ENCODE measurements at regions not wholly inside any gene's neighbourhood (a gene's known extent, or its start where the extent isn't known, plus 50 kb on each side); places are given as distances from the start of the nearest gene placed in this dataset.
A peak's percentile ranks its signal among the peaks of the same experiment; 100 is the strongest.

- ATAC-seq (ENCODE audit: low read depth) = no peak
- no peak for DNase-seq (ENCODE audit: low spot score)
- H3K4me1 ChIP-seq (ENCODE audit: insufficient read depth, poor library complexity, severe bottlenecking) = peaks cover 9% of the 10 kb centered on the region
- TF ChIP-seq CTCF (IDR thresholded peaks at IDR 0.05; ENCODE audit: poor library complexity, severe bottlenecking) = no peak
- H3K9me3 ChIP-seq (ENCODE audit: severe bottlenecking) = no peaks in the 10 kb centered on the region
- H3K4me3 ChIP-seq (ENCODE audit: severe bottlenecking) = no peak overlapping the region
- no peaks in the 10 kb centered on the region for H3K27me3 ChIP-seq (ENCODE audit: insufficient read depth, poor library complexity, severe bottlenecking)
- H3K27ac ChIP-seq (ENCODE audit: poor library complexity, severe bottlenecking) = no peak overlapping the region
- H3K36me3 ChIP-seq (ENCODE audit: low read depth) = no peaks in the 10 kb centered on the region
Measured at GRCh38 chr12:68509242-68509641, 101.5 kb upstream of the RAP1B start.

GRCh38 chr12:68510397-68510796 lies 100.3 kb upstream of the RAP1B start:
- H3K4me3 ChIP-seq (ENCODE audit: severe bottlenecking) = no peak overlapping the region
- no peaks in the 10 kb centered on the region for H3K27me3 ChIP-seq (ENCODE audit: insufficient read depth, poor library complexity, severe bottlenecking)
- no peak for TF ChIP-seq CTCF (IDR thresholded peaks at IDR 0.05; ENCODE audit: poor library complexity, severe bottlenecking)
- peaks cover 9% of the 10 kb centered on the region for H3K4me1 ChIP-seq (ENCODE audit: insufficient read depth, poor library complexity, severe bottlenecking)
- H3K27ac ChIP-seq (ENCODE audit: poor library complexity, severe bottlenecking) = no peak overlapping the region
- no peaks in the 10 kb centered on the region for H3K36me3 ChIP-seq (ENCODE audit: low read depth)
- peak; percentile 87 for ATAC-seq (ENCODE audit: low read depth)
- no peaks in the 10 kb centered on the region for H3K9me3 ChIP-seq (ENCODE audit: severe bottlenecking)
- DNase-seq (ENCODE audit: low spot score) = no peak

GRCh38 chr12:68514807-68515411 lies 95.8 kb upstream of the RAP1B start:
- DNase-seq (ENCODE audit: low spot score) (no peak), ATAC-seq (ENCODE audit: low read depth) (no peak)
- H3K27ac ChIP-seq (ENCODE audit: poor library complexity, severe bottlenecking) = no peak overlapping the region
- H3K4me1 ChIP-seq (ENCODE audit: insufficient read depth, poor library complexity, severe bottlenecking) = peaks cover 8% of the 10 kb centered on the region
- no peaks in the 10 kb centered on the region for H3K9me3 ChIP-seq (ENCODE audit: severe bottlenecking)
- no peaks in the 10 kb centered on the region for H3K27me3 ChIP-seq (ENCODE audit: insufficient read depth, poor library complexity, severe bottlenecking)
- H3K36me3 ChIP-seq (ENCODE audit: low read depth) = no peaks in the 10 kb centered on the region
- H3K4me3 ChIP-seq (ENCODE audit: severe bottlenecking) = no peak overlapping the region
- no peak for TF ChIP-seq CTCF (IDR thresholded peaks at IDR 0.05; ENCODE audit: poor library complexity, severe bottlenecking)

GRCh38 chr12:68515793-68516192 lies 94.9 kb upstream of the RAP1B start:
- Histone ChIP-seq H3K4me3 (ENCODE audit: severe bottlenecking) (no peak overlapping the region), H3K36me3 (ENCODE audit: low read depth) (no peaks in the 10 kb centered on the region), H3K27me3 (ENCODE audit: insufficient read depth, poor library complexity, severe bottlenecking) (no peaks in the 10 kb centered on the region), H3K4me1 (ENCODE audit: insufficient read depth, poor library complexity, severe bottlenecking) (peaks cover under 1% of the 10 kb centered on the region), H3K27ac (ENCODE audit: poor library complexity, severe bottlenecking) (no peak overlapping the region), H3K9me3 (ENCODE audit: severe bottlenecking) (no peaks in the 10 kb centered on the region)
- ATAC-seq (ENCODE audit: low read depth) = no peak
- no peak for DNase-seq (ENCODE audit: low spot score)
- TF ChIP-seq CTCF (IDR thresholded peaks at IDR 0.05; ENCODE audit: poor library complexity, severe bottlenecking) = no peak

- Histone ChIP-seq H3K9me3 (ENCODE audit: severe bottlenecking) (no peaks in the 10 kb centered on the region), H3K27ac (ENCODE audit: poor library complexity, severe bottlenecking) (peak overlapping the region; percentile 61), H3K4me1 (ENCODE audit: insufficient read depth, poor library complexity, severe bottlenecking) (peaks cover 13% of the 10 kb centered on the region), H3K36me3 (ENCODE audit: low read depth) (no peaks in the 10 kb centered on the region), H3K4me3 (ENCODE audit: severe bottlenecking) (no peak overlapping the region), H3K27me3 (ENCODE audit: insufficient read depth, poor library complexity, severe bottlenecking) (no peaks in the 10 kb centered on the region)
- no peak for TF ChIP-seq CTCF (IDR thresholded peaks at IDR 0.05; ENCODE audit: poor library complexity, severe bottlenecking)
- DNase-seq (ENCODE audit: low spot score) (no peak), ATAC-seq (ENCODE audit: low read depth) (peak; percentile 79)
Measured at GRCh38 chr12:68521321-68521839, 89.3 kb upstream of the RAP1B start.

Data from RWPE2 (cell line).